ENCODE measurements at regions not wholly inside any gene's neighbourhood (a gene's known extent, or its start where the extent isn't known, plus 50 kb on each side); places are given as distances from the start of the nearest gene placed in this dataset.
"Not testable (repeated sequence)": the region's sequence is repeated elsewhere in the genome, so short reads cannot be mapped to it uniquely, and the experiment has no call there.

GRCh38 chr6:169977434-169978265 lies 226.2 kb downstream of the ERMARD start:
- no peak for DNase-seq (ENCODE audit: low read depth)

GRCh38 chr6:169976301-169977081 lies 225.1 kb downstream of the ERMARD start:
- DNase-seq (ENCODE audit: low read depth) = no peak

- DNase-seq (ENCODE audit: low read depth) = no peak
Observed at GRCh38 chr6:169975701-169976100, 224.3 kb downstream of the ERMARD start.

- no peak for DNase-seq (ENCODE audit: low read depth)
Observed at GRCh38 chr6:169975286-169975685, 223.9 kb downstream of the ERMARD start.

GRCh38 chr6:169974663-169975062 lies 223.2 kb downstream of the ERMARD start:
- no peak for DNase-seq (ENCODE audit: low read depth)

GRCh38 chr6:169973588-169974467 lies 222.4 kb downstream of the ERMARD start:
- DNase-seq (ENCODE audit: low read depth) = not testable (repeated sequence)

- DNase-seq (ENCODE audit: low read depth) = no peak
Observed at GRCh38 chr6:169972736-169973135, 221.3 kb downstream of the ERMARD start.

GRCh38 chr6:169972101-169972651 lies 220.8 kb downstream of the ERMARD start:
- DNase-seq (ENCODE audit: low read depth) = no peak

GRCh38 chr6:169971081-169971861 lies 219.8 kb downstream of the ERMARD start:
- DNase-seq (ENCODE audit: low read depth) = no peak

- DNase-seq (ENCODE audit: low read depth) = no peak
Observed at GRCh38 chr6:169970306-169970988, 219.0 kb downstream of the ERMARD start.

GRCh38 chr6:169969372-169970099 lies 218.1 kb downstream of the ERMARD start:
- no peak for DNase-seq (ENCODE audit: low read depth)

GRCh38 chr6:169968541-169969270 lies 217.3 kb downstream of the ERMARD start:
- no peak for DNase-seq (ENCODE audit: low read depth)

- no peak for DNase-seq (ENCODE audit: low read depth)
Observed at GRCh38 chr6:169967687-169968086, 216.3 kb downstream of the ERMARD start.

- DNase-seq (ENCODE audit: low read depth) = no peak
Observed at GRCh38 chr6:169966312-169967181, 215.1 kb downstream of the ERMARD start.

- DNase-seq (ENCODE audit: low read depth) = no peak
Observed at GRCh38 chr6:169965657-169966311, 214.4 kb downstream of the ERMARD start.

GRCh38 chr6:169965239-169965638 lies 213.8 kb downstream of the ERMARD start:
- no peak for DNase-seq (ENCODE audit: low read depth)

- DNase-seq (ENCODE audit: low read depth) = no peak
Observed at GRCh38 chr6:169964486-169965180, 213.2 kb downstream of the ERMARD start.

All from GM04503 (cell line).